Aorta (tissue), 5 donors: ENCODE measurements at regions not wholly inside any gene's neighbourhood (a gene's known extent, or its start where the extent isn't known, plus 50 kb on each side); places are given as distances from the start of the nearest gene placed in this dataset.

Source experiments
- ATAC-seq: fragments of 200-7000 bp; cut with Tn5 transposase; one replicate; pipeline ENCODE4 v1.9.1; 2022; ENCODE audit warnings: moderate library complexity; ENCODE audit not compliant: low FRiP score
- DNase-seq, 2 donors: peaks; one replicate each; pipeline ENCODE4 v3.0.0-alpha.2; 2020
- H3K27ac ChIP-seq, 2 donors: one replicate each; pipeline ENCODE4 v1.5.1; 2013; ENCODE audit warnings: low read length in 2 of 2, mild to moderate bottlenecking in 2 of 2, moderate library complexity in 2 of 2, control low read depth in 1 of 2, inconsistent platforms in 1 of 2, low read depth in 1 of 2
- H3K27me3 ChIP-seq, 2 donors: one replicate each; pipeline ENCODE4 v1.6.1; 2013; ENCODE audit warnings: control low read depth in 1 of 2, low read length in 1 of 2, mild to moderate bottlenecking in 1 of 2, moderate library complexity in 1 of 2; ENCODE audit not compliant: insufficient read depth in 2 of 2, control insufficient read depth in 1 of 2
- H3K36me3 ChIP-seq, 2 donors: one replicate each; pipeline ENCODE4 v1.6.1; 2013; ENCODE audit warnings: control low read depth in 1 of 2, low read length in 1 of 2, mild to moderate bottlenecking in 1 of 2; ENCODE audit not compliant: insufficient read depth in 2 of 2, control insufficient read depth in 1 of 2
- H3K4me1 ChIP-seq, 2 donors: one replicate each; pipeline ENCODE4 v1.6.1; 2013; ENCODE audit warnings: low read length in 2 of 2, control low read depth in 1 of 2, mild to moderate bottlenecking in 1 of 2, moderate library complexity in 1 of 2; ENCODE audit not compliant: insufficient read depth in 2 of 2, control insufficient read depth in 1 of 2
- H3K4me3 ChIP-seq, 2 donors: one replicate each; pipeline ENCODE4 v1.5.1; 2013; ENCODE audit warnings: low read length in 2 of 2, control low read depth in 1 of 2, mild to moderate bottlenecking in 1 of 2
- H3K9me3 ChIP-seq: one replicate; pipeline ENCODE4 v1.6.1; 2013; ENCODE audit warnings: mild to moderate bottlenecking, low read length; ENCODE audit not compliant: control insufficient read depth
- WGBS, 2 donors: extraction: QIAGEN DNeasy Blood & Tissue Kit; methylation state at CpG; one replicate each; pipeline ENCODE4 v1.1.7; 2013; 5-methylcytosine and 5-hydroxymethylcytosine counted together
- intact Hi-C, 2 donors: fragments of 100-400 bp; cut with DNase I; formaldehyde crosslinking; loops; one replicate each; pipeline versions ENCODE4 v1.14.2 to v1.15.0; 2022
- donor health status: healthy with polysubstance abuse.
- donor health status: Bipolar disorder and iron deficiency.
- donor health status: DM: no; HTN: no; CAD: no.
- donor health status: DM: no; HTN: no; CAD: no.
- donor health status: DM: yes; HTN: yes; CAD: no.

GRCh38 chr1:81666586-81666985 lies 134.1 kb upstream of the ADGRL2 start:
- Histone ChIP-seq H3K9me3 (no peaks in the 10 kb centered on the region), H3K4me3 (no peak overlapping the region), H3K27ac (no peak overlapping the region), H3K27me3 (no peaks in the 10 kb centered on the region), H3K4me1 (no peaks in the 10 kb centered on the region), H3K36me3 (no peaks in the 10 kb centered on the region)
- DNase-seq = no peak
- 97 to 98% methylated on average over 2 of the region's 2 CpGs for WGBS, 2 donors
- intact Hi-C loops = no loop called here
- ATAC-seq = no peak

GRCh38 chr1:81664341-81664740 lies 136.4 kb upstream of the ADGRL2 start:
- no peak overlapping the region for H3K4me3 ChIP-seq
- no peaks in the 10 kb centered on the region for H3K4me1 ChIP-seq
- H3K36me3 ChIP-seq = no peaks in the 10 kb centered on the region
- no peaks in the 10 kb centered on the region for H3K9me3 ChIP-seq
- intact Hi-C loops = no loop called here
- no peak for ATAC-seq
- no peak overlapping the region for H3K27ac ChIP-seq
- H3K27me3 ChIP-seq = no peaks in the 10 kb centered on the region
- no peak for DNase-seq
- 11 to 14% methylated on average over 1 of the region's 1 CpG for WGBS, 2 donors

- no peak for ATAC-seq
- Histone ChIP-seq H3K27me3 (no peaks in the 10 kb centered on the region), H3K9me3 (no peaks in the 10 kb centered on the region), H3K4me3 (no peak overlapping the region), H3K27ac (no peak overlapping the region), H3K4me1 (no peaks in the 10 kb centered on the region), H3K36me3 (no peaks in the 10 kb centered on the region)
- 83 to 90% methylated on average over 8 of the region's 8 CpGs for WGBS, 2 donors
- DNase-seq = no peak
- intact Hi-C loops = no loop called here
Observed at GRCh38 chr1:81662913-81663526, 137.7 kb upstream of the ADGRL2 start.

- Histone ChIP-seq H3K4me1 (no peaks in the 10 kb centered on the region), H3K27ac (no peak overlapping the region), H3K36me3 (no peaks in the 10 kb centered on the region), H3K27me3 (no peaks in the 10 kb centered on the region), H3K9me3 (no peaks in the 10 kb centered on the region), H3K4me3 (no peak overlapping the region)
- intact Hi-C loops = no loop called here
- DNase-seq = no peak
- ATAC-seq = no peak
Observed at GRCh38 chr1:81660286-81660685, 140.4 kb upstream of the ADGRL2 start.

- Histone ChIP-seq H3K27me3 (no peaks in the 10 kb centered on the region), H3K36me3 (no peaks in the 10 kb centered on the region), H3K27ac (no peak overlapping the region), H3K4me3 (no peak overlapping the region), H3K4me1 (no peaks in the 10 kb centered on the region), H3K9me3 (no peaks in the 10 kb centered on the region)
- WGBS, 2 donors = 94 to 96% methylated on average over 3 of the region's 3 CpGs
- no peak for DNase-seq
- intact Hi-C loops = no loop called here
- ATAC-seq = no peak
Observed at GRCh38 chr1:81654657-81655056, 146.1 kb upstream of the ADGRL2 start.

- no peak overlapping the region for H3K27ac ChIP-seq
- H3K27me3 ChIP-seq = no peaks in the 10 kb centered on the region
- no peak for DNase-seq
- no peaks in the 10 kb centered on the region for H3K4me1 ChIP-seq
- no peaks in the 10 kb centered on the region for H3K36me3 ChIP-seq
- H3K4me3 ChIP-seq = no peak overlapping the region
- H3K9me3 ChIP-seq = no peaks in the 10 kb centered on the region
- 78 to 92% methylated on average over 8 of the region's 8 CpGs for WGBS, 2 donors
- no peak for ATAC-seq
- intact Hi-C loops = no loop called here
Observed at GRCh38 chr1:81654147-81654546, 146.6 kb upstream of the ADGRL2 start.

GRCh38 chr1:81650776-81651175 lies 150.0 kb upstream of the ADGRL2 start:
- H3K36me3 ChIP-seq = no peaks in the 10 kb centered on the region
- ATAC-seq (no peak), DNase-seq (no peak)
- no peaks in the 10 kb centered on the region for H3K27me3 ChIP-seq
- H3K9me3 ChIP-seq = no peaks in the 10 kb centered on the region
- intact Hi-C loops = no loop called here
- H3K4me3 ChIP-seq = no peak overlapping the region
- no peaks in the 10 kb centered on the region for H3K4me1 ChIP-seq
- no peak overlapping the region for H3K27ac ChIP-seq

GRCh38 chr1:81635816-81636215 lies 164.9 kb upstream of the ADGRL2 start:
- WGBS, 2 donors = 82 to 83% methylated on average over 2 of the region's 2 CpGs

GRCh38 chr1:81634294-81634693 lies 166.4 kb upstream of the ADGRL2 start:
- Histone ChIP-seq H3K4me1 (no peaks in the 10 kb centered on the region), H3K27me3 (no peaks in the 10 kb centered on the region), H3K36me3 (no peaks in the 10 kb centered on the region), H3K4me3 (no peak overlapping the region), H3K27ac (no peak overlapping the region), H3K9me3 (no peaks in the 10 kb centered on the region)
- DNase-seq (no peak), ATAC-seq (no peak)
- intact Hi-C loops = no loop called here
- WGBS, 2 donors = 76 to 93% methylated on average over 6 of the region's 6 CpGs

More at GRCh38 chr1:81635816-81636215, 164.9 kb upstream of the ADGRL2 start:
- Histone ChIP-seq H3K9me3 (no peaks in the 10 kb centered on the region), H3K27me3 (no peaks in the 10 kb centered on the region), H3K4me3 (no peak overlapping the region), H3K27ac (no peak overlapping the region), H3K36me3 (no peaks in the 10 kb centered on the region), H3K4me1 (no peaks in the 10 kb centered on the region)
- ATAC-seq = no peak
- no peak for DNase-seq
- intact Hi-C loops = no loop called here
